ENCODE measurements at regions not wholly inside any gene's neighbourhood (a gene's known extent, or its start where the extent isn't known, plus 50 kb on each side); places are given as distances from the start of the nearest gene placed in this dataset.
A peak's percentile ranks its signal among the peaks of the same experiment; 100 is the strongest.

DNA sequence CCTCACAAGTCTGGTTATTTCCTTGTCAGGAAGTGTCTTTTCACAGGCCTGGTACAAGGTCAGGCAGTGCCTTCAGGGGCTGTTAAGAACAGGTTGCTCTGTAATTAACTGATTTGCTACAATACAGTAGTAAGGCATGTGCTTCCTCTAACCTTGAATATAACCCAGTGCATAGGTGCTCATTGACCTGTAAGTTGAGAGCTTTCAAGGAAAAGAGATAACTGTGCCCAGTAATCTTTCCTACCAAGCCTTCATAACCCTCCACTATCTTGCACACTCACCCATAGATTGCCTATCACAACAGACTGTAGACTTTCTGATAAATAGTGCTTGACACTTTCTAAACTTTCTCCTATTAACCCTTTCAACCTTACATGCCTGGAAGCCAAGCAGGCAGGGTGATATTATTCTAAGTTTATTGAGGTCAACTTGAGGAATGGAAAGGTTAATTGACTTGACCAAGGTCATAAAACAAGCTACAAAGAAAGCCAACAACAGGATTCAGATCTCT, 148.1 kb downstream of the PPARGC1A start:
- Histone ChIP-seq H3K27me3 (ENCODE audit: control insufficient read depth, insufficient read depth, low read length) (no peaks in the 10 kb centered on the region), H3K4me1 (ENCODE audit: control insufficient read depth, insufficient read depth, low read length) (no peaks in the 10 kb centered on the region), H3K9me3 (ENCODE audit: control insufficient read depth, insufficient read depth, low read length) (0 out of 2 replicates have a peak, but pooled peaks cover 4% of the 10 kb centered on the region), H3K4me3 (ENCODE audit: low read depth, low read length) (no peak overlapping the region), H3K36me3 (ENCODE audit: control insufficient read depth, insufficient read depth, low read length) (no peaks in the 10 kb centered on the region), H3K27ac (ENCODE audit: low read depth, low read length) (no peak overlapping the region), H3K9ac (ENCODE audit: low read depth, low read length) (no peak overlapping the region)

DNA sequence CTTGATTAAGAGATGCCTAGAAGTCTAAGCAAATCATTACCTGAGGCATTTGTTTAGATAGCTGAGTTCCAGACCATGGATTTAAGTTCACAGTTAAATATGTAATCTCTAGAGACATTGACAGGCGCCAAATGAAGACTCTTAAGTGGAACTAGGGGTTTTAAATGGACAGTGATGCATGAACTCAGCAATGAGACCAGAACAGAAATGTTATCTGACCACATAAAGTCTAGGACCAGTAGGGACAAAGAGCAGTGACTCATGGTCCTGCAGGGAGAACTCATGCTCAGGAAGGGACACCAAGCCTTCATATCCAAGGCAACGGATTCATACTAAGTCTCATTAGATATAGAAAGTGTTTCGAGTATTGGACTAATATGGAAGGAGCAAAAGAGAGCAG, 152.3 kb downstream of the PPARGC1A start:
- H3K4me3 ChIP-seq (ENCODE audit: low read depth, low read length): no peak overlapping the region
- 0 out of 2 replicates have a peak, but pooled peaks cover 3% of the 10 kb centered on the region for H3K4me1 ChIP-seq (ENCODE audit: control insufficient read depth, insufficient read depth, low read length)
- H3K36me3 ChIP-seq (ENCODE audit: control insufficient read depth, insufficient read depth, low read length): no peaks in the 10 kb centered on the region

DNA sequence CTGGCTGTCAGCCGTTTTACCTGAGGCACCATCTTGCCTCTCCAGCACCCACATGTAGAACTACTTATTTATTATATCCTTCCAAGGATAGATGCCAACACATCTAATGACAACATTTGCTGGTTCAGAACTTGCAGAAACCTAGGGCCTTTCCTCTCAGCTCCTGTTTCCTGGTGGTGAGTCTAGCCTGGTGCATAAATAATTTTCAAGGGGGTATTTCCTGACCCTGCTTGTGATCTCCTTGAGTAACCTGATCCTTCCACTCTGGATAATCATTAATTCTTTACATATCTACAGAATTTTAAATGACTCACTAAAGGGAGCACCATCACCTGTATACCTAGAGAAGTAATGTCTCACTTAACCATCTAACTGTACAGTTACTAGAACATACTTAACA, 153.4 kb downstream of the PPARGC1A start:
- H3K4me3 ChIP-seq (ENCODE audit: low read depth, low read length): no peak overlapping the region
- H3K27ac ChIP-seq (ENCODE audit: low read depth, low read length): no peak overlapping the region
- H3K9me3 ChIP-seq (ENCODE audit: control insufficient read depth, insufficient read depth, low read length): no peaks in the 10 kb centered on the region
- H3K4me1 ChIP-seq (ENCODE audit: control insufficient read depth, insufficient read depth, low read length): peaks cover 8% of the 10 kb centered on the region; the same call in 1 of the 2 replicates
- no peaks in the 10 kb centered on the region for H3K36me3 ChIP-seq (ENCODE audit: control insufficient read depth, insufficient read depth, low read length)
- H3K27me3 ChIP-seq (ENCODE audit: control insufficient read depth, insufficient read depth, low read length): no peaks in the 10 kb centered on the region
- H3K9ac ChIP-seq (ENCODE audit: low read depth, low read length): no peak overlapping the region

More for the DNA sequence above, 152.3 kb downstream of the PPARGC1A start:
- Histone ChIP-seq H3K27me3 (ENCODE audit: control insufficient read depth, insufficient read depth, low read length) (no peaks in the 10 kb centered on the region), H3K9ac (ENCODE audit: low read depth, low read length) (no peak overlapping the region), H3K27ac (ENCODE audit: low read depth, low read length) (no peak overlapping the region), H3K9me3 (ENCODE audit: control insufficient read depth, insufficient read depth, low read length) (no peaks in the 10 kb centered on the region)

DNA sequence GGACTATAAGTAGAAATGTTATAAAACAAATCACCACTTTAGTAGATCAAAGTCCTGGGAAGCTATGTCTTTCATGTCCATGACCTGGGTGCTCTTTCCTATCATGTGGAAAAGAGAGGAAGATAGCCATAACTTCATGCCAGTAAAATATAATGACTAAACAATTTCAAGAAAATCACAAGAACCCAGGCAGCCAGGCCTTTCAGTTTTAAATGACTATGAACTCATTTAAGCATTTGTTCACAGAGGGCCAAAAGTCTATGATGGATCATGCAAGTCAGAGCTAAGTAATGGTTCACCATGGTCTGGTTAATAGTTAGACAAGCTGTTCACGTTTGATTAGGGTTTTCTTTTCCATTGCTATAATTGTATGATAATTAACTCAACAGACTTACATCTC, 155.8 kb downstream of the PPARGC1A start:
- Histone ChIP-seq H3K4me1 (ENCODE audit: control insufficient read depth, insufficient read depth, low read length) (peaks cover 9% of the 10 kb centered on the region; the same call in 1 of the 2 replicates), H3K9me3 (ENCODE audit: control insufficient read depth, insufficient read depth, low read length) (no peaks in the 10 kb centered on the region), H3K36me3 (ENCODE audit: control insufficient read depth, insufficient read depth, low read length) (no peaks in the 10 kb centered on the region), H3K27me3 (ENCODE audit: control insufficient read depth, insufficient read depth, low read length) (no peaks in the 10 kb centered on the region), H3K9ac (ENCODE audit: low read depth, low read length) (no peak overlapping the region), H3K27ac (ENCODE audit: low read depth, low read length) (no peak overlapping the region), H3K4me3 (ENCODE audit: low read depth, low read length) (no peak overlapping the region)

DNA sequence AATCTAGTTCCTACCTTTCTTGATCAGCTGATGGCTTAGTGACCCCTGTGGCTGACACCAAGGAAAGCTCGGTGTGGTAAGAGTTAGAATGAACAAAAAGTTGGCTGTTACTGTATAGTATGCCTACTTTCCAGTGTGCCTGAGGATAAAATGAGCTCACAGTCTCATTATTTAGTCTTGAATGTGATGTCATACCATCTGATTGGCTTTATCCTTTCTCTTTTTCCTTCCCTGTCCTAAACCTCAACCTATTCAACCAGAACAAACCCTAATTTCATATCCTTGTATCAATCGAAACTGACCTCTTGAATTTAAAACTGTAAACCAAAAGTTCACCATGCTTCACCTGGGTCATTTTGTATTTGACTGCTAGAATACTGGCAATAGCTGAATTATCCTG, 156.4 kb downstream of the PPARGC1A start:
- no peak overlapping the region for H3K27ac ChIP-seq (ENCODE audit: low read depth, low read length)
- H3K9me3 ChIP-seq (ENCODE audit: control insufficient read depth, insufficient read depth, low read length): no peaks in the 10 kb centered on the region

DNA sequence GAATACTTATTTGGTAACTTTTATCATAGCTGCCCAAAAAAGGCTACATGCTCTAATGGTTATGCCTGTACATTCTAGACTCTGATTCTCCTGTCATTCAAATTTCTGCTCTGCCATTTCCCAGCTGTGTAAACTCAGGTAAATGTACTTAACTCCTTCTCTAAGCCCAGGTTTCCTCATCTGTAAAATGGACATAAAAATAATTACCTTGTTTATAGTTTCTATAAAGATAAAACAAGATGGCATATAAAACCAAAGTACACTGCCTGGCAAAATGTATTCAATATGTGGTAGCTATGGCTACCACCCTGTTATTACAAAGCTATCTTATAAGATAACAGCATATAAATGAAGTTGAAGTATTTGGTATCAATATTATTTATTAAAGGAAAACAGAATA, 158.8 kb downstream of the PPARGC1A start:
- Histone ChIP-seq H3K9me3 (ENCODE audit: control insufficient read depth, insufficient read depth, low read length) (no peaks in the 10 kb centered on the region), H3K9ac (ENCODE audit: low read depth, low read length) (no peak overlapping the region), H3K27ac (ENCODE audit: low read depth, low read length) (no peak overlapping the region), H3K36me3 (ENCODE audit: control insufficient read depth, insufficient read depth, low read length) (no peaks in the 10 kb centered on the region), H3K4me1 (ENCODE audit: control insufficient read depth, insufficient read depth, low read length) (peaks cover 13% of the 10 kb centered on the region; the same call in 1 of the 2 replicates), H3K27me3 (ENCODE audit: control insufficient read depth, insufficient read depth, low read length) (no peaks in the 10 kb centered on the region), H3K4me3 (ENCODE audit: low read depth, low read length) (no peak overlapping the region)

More for the DNA sequence above, 156.4 kb downstream of the PPARGC1A start:
- H3K4me3 ChIP-seq (ENCODE audit: low read depth, low read length): no peak overlapping the region
- peaks cover 9% of the 10 kb centered on the region; the same call in 1 of the 2 replicates for H3K4me1 ChIP-seq (ENCODE audit: control insufficient read depth, insufficient read depth, low read length)
- H3K27me3 ChIP-seq (ENCODE audit: control insufficient read depth, insufficient read depth, low read length): no peaks in the 10 kb centered on the region
- no peak overlapping the region for H3K9ac ChIP-seq (ENCODE audit: low read depth, low read length)
- no peaks in the 10 kb centered on the region for H3K36me3 ChIP-seq (ENCODE audit: control insufficient read depth, insufficient read depth, low read length)

DNA sequence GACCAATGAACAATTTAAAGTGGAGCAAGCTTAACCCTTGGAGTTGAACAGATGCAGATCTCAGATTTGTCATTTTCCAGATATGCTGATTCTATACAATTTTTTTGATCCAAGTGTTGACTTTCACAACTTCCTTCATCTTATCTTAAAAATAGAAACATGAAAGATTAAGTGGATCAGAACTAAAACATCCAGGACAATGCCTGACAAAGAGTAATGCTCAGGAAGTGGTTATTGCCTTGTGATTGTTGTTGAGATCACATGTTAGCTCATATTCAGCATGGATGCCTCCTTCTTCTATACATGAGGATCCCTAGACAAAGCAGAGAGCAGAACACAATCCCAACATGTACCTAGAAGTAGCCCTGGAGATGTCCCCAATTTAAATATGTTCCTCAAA, 160.9 kb downstream of the PPARGC1A start:
- Histone ChIP-seq H3K27me3 (ENCODE audit: control insufficient read depth, insufficient read depth, low read length) (no peaks in the 10 kb centered on the region), H3K27ac (ENCODE audit: low read depth, low read length) (peak overlapping the region; percentile 64), H3K36me3 (ENCODE audit: control insufficient read depth, insufficient read depth, low read length) (no peaks in the 10 kb centered on the region), H3K9me3 (ENCODE audit: control insufficient read depth, insufficient read depth, low read length) (no peaks in the 10 kb centered on the region), H3K9ac (ENCODE audit: low read depth, low read length) (no peak overlapping the region), H3K4me3 (ENCODE audit: low read depth, low read length) (no peak overlapping the region), H3K4me1 (ENCODE audit: control insufficient read depth, insufficient read depth, low read length) (peaks cover 13% of the 10 kb centered on the region; the same call in 1 of the 2 replicates)

DNA sequence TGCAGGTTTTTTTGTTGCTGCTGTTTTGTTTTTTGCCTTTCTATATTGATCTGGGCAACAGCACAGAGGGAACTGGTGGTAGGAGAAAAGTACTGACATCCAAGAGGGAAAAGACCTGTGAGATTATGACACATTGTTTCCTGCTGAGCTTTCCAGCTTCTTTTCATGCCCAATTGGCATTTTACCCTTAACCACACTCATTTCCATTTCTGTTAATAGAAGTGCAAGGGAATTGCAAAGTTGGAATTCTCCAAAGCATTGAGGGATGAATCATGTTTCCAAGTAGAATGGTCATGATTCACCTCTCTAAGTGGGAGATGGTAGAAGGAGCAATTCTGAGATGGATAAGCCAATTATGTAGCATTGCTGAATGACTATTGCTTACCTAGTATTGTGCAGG, 161.5 kb downstream of the PPARGC1A start:
- Histone ChIP-seq H3K4me3 (ENCODE audit: low read depth, low read length) (no peak overlapping the region), H3K27me3 (ENCODE audit: control insufficient read depth, insufficient read depth, low read length) (no peaks in the 10 kb centered on the region), H3K36me3 (ENCODE audit: control insufficient read depth, insufficient read depth, low read length) (no peaks in the 10 kb centered on the region), H3K27ac (ENCODE audit: low read depth, low read length) (peak overlapping the region; percentile 86), H3K4me1 (ENCODE audit: control insufficient read depth, insufficient read depth, low read length) (peaks cover 13% of the 10 kb centered on the region; the same call in 1 of the 2 replicates), H3K9ac (ENCODE audit: low read depth, low read length) (no peak overlapping the region), H3K9me3 (ENCODE audit: control insufficient read depth, insufficient read depth, low read length) (no peaks in the 10 kb centered on the region)

DNA sequence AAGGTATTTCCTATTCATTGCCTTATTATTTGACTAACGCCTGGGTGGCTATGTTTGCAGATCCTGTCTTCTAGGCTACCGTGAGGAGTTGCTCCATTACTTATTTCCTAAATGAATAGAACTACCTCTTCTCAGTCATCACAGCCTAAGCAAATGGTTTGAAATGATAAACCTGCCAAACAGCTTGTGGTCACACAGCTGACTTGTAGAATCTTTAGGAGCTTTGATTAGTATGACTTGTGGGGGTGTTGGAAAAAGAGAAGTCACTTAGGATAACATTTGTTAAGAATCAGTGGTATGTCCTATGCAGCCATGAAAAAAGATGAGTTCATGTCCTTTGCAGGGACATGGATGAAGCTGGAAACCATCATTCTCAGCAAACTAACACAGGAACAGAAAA, 169.3 kb downstream of the PPARGC1A start:
- Histone ChIP-seq H3K27ac (ENCODE audit: low read depth, low read length) (no peak overlapping the region), H3K27me3 (ENCODE audit: control insufficient read depth, insufficient read depth, low read length) (no peaks in the 10 kb centered on the region), H3K4me1 (ENCODE audit: control insufficient read depth, insufficient read depth, low read length) (0 out of 2 replicates have a peak, but pooled peaks cover 2% of the 10 kb centered on the region), H3K9me3 (ENCODE audit: control insufficient read depth, insufficient read depth, low read length) (no peaks in the 10 kb centered on the region), H3K36me3 (ENCODE audit: control insufficient read depth, insufficient read depth, low read length) (no peaks in the 10 kb centered on the region), H3K4me3 (ENCODE audit: low read depth, low read length) (no peak overlapping the region), H3K9ac (ENCODE audit: low read depth, low read length) (no peak overlapping the region)

DNA sequence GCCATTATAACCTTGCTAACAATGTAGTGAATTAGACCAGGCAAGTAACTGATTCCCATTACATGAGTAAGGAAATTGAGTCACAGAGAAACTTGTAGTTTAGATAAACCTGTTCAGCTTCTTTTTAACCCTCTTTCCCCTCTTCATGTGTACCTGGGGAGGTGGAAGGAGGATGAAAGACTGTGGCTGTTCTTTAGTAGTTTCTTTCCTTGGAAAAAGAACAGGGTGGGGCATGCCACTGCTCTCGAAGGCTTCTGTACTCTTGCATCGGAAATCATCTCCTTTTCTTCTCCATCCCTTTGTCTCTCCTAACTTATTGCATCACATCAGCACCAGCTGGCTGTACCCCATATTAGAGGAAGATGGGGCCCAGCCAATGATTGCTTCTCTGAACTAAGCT, 171.4 kb downstream of the PPARGC1A start:
- H3K4me3 ChIP-seq (ENCODE audit: low read depth, low read length): no peak overlapping the region
- no peaks in the 10 kb centered on the region for H3K36me3 ChIP-seq (ENCODE audit: control insufficient read depth, insufficient read depth, low read length)
- H3K9me3 ChIP-seq (ENCODE audit: control insufficient read depth, insufficient read depth, low read length): no peaks in the 10 kb centered on the region
- H3K27me3 ChIP-seq (ENCODE audit: control insufficient read depth, insufficient read depth, low read length): no peaks in the 10 kb centered on the region
- no peak overlapping the region for H3K27ac ChIP-seq (ENCODE audit: low read depth, low read length)
- H3K4me1 ChIP-seq (ENCODE audit: control insufficient read depth, insufficient read depth, low read length): 0 out of 2 replicates have a peak, but pooled peaks cover 2% of the 10 kb centered on the region
- H3K9ac ChIP-seq (ENCODE audit: low read depth, low read length): no peak overlapping the region

DNA sequence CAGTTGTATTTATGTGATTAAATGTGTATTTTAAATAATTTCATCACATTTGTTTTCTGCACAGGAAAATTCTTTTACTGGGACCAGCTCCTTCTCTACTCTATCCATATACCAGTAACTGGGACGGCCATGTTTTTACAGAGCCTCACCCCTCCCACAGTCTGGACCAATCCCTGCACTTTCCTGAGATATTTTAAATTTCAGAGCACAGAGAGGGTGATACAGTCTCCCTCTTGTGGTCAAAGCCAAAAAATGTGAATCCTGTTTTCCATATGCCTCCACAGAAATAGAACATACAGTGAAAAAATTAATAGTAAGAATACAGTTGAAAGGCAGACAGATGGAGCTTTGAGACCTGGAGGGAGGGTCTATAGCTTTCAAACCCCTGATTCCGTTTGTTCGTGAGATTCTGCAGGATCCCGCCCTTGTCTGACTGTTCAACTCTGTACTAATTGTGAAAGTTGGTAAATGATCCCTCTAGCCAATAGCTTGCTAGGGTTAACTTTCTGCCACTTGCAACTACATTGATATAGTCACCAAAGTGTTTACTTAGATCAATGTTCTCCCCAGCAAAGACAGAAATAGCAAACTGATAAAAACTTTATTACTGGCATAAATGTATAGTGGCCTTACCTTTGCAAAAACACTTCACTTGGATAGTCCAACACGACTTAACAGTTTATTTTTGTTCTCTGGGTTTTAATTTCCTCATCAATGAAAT, 172.2 kb downstream of the PPARGC1A start:
- no peak overlapping the region for H3K27ac ChIP-seq (ENCODE audit: low read depth, low read length)
- H3K4me1 ChIP-seq (ENCODE audit: control insufficient read depth, insufficient read depth, low read length): 0 out of 2 replicates have a peak, but pooled peaks cover 2% of the 10 kb centered on the region

More for the DNA sequence above, 172.2 kb downstream of the PPARGC1A start:
- no peaks in the 10 kb centered on the region for H3K36me3 ChIP-seq (ENCODE audit: control insufficient read depth, insufficient read depth, low read length)
- H3K9me3 ChIP-seq (ENCODE audit: control insufficient read depth, insufficient read depth, low read length): no peaks in the 10 kb centered on the region
- no peaks in the 10 kb centered on the region for H3K27me3 ChIP-seq (ENCODE audit: control insufficient read depth, insufficient read depth, low read length)
- H3K9ac ChIP-seq (ENCODE audit: low read depth, low read length): no peak overlapping the region
- no peak overlapping the region for H3K4me3 ChIP-seq (ENCODE audit: low read depth, low read length)

All from HUES48 (cell line).